ENCODE measurements at regions not wholly inside any gene's neighbourhood (a gene's known extent, or its start where the extent isn't known, plus 50 kb on each side); places are given as distances from the start of the nearest gene placed in this dataset.

GRCh38 chr3:103937094-103937493 lies 1429.6 kb upstream of the ALCAM start:
- TF ChIP-seq POLR2A (IDR thresholded peaks at IDR 0.05) (no peak), CTCF (IDR thresholded peaks at IDR 0.05) (no peak)

All from body of pancreas (tissue), 4 donors.